Heart left ventricle (tissue), 16 donors: ENCODE measurements at regions not wholly inside any gene's neighbourhood (a gene's known extent, or its start where the extent isn't known, plus 50 kb on each side); places are given as distances from the start of the nearest gene placed in this dataset.

Source experiments
- ATAC-seq, 4 donors: fragments of 200-7000 bp; cut with Tn5 transposase; one replicate each; pipeline ENCODE4 v1.9.1; 2020 to 2022; ENCODE audit warnings: moderate library complexity in 4 of 4, mild to moderate bottlenecking in 3 of 4, moderate number of reproducible peaks in 1 of 4
- DNase-seq, 5 donors: peaks; one replicate each; pipeline ENCODE4 v3.0.0-alpha.2; 2020
- H3K27ac ChIP-seq, 12 donors: fragments of 200-600 bp; sonication (generic) in 4 of 12; one replicate each; pipeline versions ENCODE4 v1.5.0 to v1.8.0; 2016 to 2022; ENCODE audit warnings: mild to moderate bottlenecking in 2 of 12
- H3K27me3 ChIP-seq, 9 donors: fragments of 200-600 bp; sonication (generic) in 2 of 9; one replicate each; pipeline versions ENCODE4 v1.5.1 to v1.8.0; 2016 to 2022; ENCODE audit warnings: mild to moderate bottlenecking in 3 of 9
- H3K36me3 ChIP-seq, 9 donors: fragments of 200-600 bp; sonication (generic) in 2 of 9; one replicate each; pipeline versions ENCODE4 v1.5.0 to v1.8.0; 2018 to 2022; ENCODE audit warnings: mild to moderate bottlenecking in 2 of 9
- H3K4me1 ChIP-seq, 12 donors: fragments of 200-600 bp; sonication (generic) in 4 of 12; one replicate each; pipeline versions ENCODE4 v1.5.0 to v1.8.0; 2016 to 2022; ENCODE audit warnings: mild to moderate bottlenecking in 3 of 12
- H3K4me3 ChIP-seq, 12 donors: fragments of 200-600 bp; sonication (generic) in 4 of 12; one replicate each; pipeline versions ENCODE4 v1.5.0 to v1.8.0; 2017 to 2022; ENCODE audit warnings: mild to moderate bottlenecking in 9 of 12, moderate library complexity in 4 of 12
- H3K9me3 ChIP-seq, 12 donors: fragments of 200-600 bp; sonication (generic) in 4 of 12; one replicate each; pipeline versions ENCODE4 v1.5.0 to v1.8.0; 2016 to 2022; ENCODE audit warnings: mild to moderate bottlenecking in 1 of 12
- CTCF ChIP-seq, 12 donors: fragments of 200-600 bp; sonication (generic) in 4 of 12; IDR thresholded peaks; one replicate each; pipeline versions ENCODE4 v1.5.0 to v1.8.0; 2018 to 2022; ENCODE audit warnings: antibody characterized with exemption in 12 of 12, mild to moderate bottlenecking in 5 of 12
- POLR2A ChIP-seq, 2 donors: fragments of 450-650 bp; IDR thresholded peaks; one replicate each; pipeline ENCODE4 v1.6.1; 2017; ENCODE audit warnings: antibody characterized with exemption in 2 of 2, mild to moderate bottlenecking in 2 of 2, moderate library complexity in 2 of 2
- WGBS, 4 donors: extraction: QIAGEN DNeasy Blood & Tissue Kit in 2 of 4; methylation state at CpG; one replicate each; pipeline versions ENCODE4 v1.1.5 to v1.1.7; 2013 to 2018; 5-methylcytosine and 5-hydroxymethylcytosine counted together
- intact Hi-C, 10 donors: fragments of 100-400 bp; cut with DNase I; formaldehyde crosslinking; loops; one replicate each; pipeline versions ENCODE4 v1.11.1 to v1.14.2; 2022
- donor health status: ischemic (EF 13 %, LVEDD 7.1; RV severe dilation, severe dysfunction).
- donor health status: healthy with polysubstance abuse.
- donor health status: DM: no; HTN: yes; CAD: no.
- donor health status: DM: no; HTN: no; CAD: no.
- donor health status: ischemic (EF 25% LVEDD 6.9; RV normal size, moderate dysfunction).
- donor health status: ischemic (EF 25% LVEDD 5.7; RV mildly dilated, moderate dysfunction).
- donor health status: healthy.
- donor health status: DM: yes; HTN: yes; CAD: no.
- donor health status: ischemic (EF 35%, LVEDD 5.7; RV mildly dilated, moderate dysfunction).
- donor health status: nonischemic (EF 11% LVEDD 7.7; RV severe dilation, severe dysfunction).
- donor health status: DM: yes; HTN: yes; CAD: no.
- donor health status: PGD.
- donor health status: ischemic (EF 29% LVEDD 5.4; RV normal size, mild dysfunction).
- donor health status: nonischemic (EF 23%, LVEDD 6.1; RV moderate dilation, normal function).

DNA sequence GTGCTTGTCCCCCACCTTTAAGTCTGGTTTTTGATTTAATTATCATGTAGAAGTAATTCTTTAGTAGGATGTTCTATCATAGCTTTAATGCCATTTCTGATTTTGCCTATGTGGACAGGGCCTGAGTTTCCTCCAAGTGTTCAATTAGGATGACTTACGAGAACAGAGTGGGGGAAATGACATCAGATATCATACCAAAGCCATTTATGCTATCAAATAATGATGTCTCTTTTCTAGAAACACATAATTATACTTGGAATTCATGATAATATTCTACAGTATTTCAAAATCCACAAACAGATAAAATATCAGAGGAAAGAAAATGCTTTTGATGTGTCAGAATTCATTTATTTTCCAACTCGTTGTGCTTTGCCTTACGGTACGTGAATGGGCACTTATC lies 165.9 kb upstream of the SPRED2 start:
- H3K9me3 ChIP-seq, result peaks cover 0 to 16% (median 0%) of the 10 kb centered on the region in 12 donors
- no peaks in the 10 kb centered on the region for H3K27me3 ChIP-seq
- H3K27ac ChIP-seq, result no peak overlapping the region
- intact Hi-C loops, result no loop called here
- 84 to 88% (median 85%) methylated on average over 4 of the region's 4 CpGs for WGBS, 4 donors
- H3K4me3 ChIP-seq, result no peak overlapping the region
- TF ChIP-seq POLR2A (IDR thresholded peaks at IDR 0.05) (no peak), CTCF (IDR thresholded peaks at IDR 0.05) (no peak)
- H3K4me1 ChIP-seq, result peaks cover 0 to 8% (median 0%) of the 10 kb centered on the region in 12 donors
- ATAC-seq (no peak), DNase-seq (no peak)
- no peaks in the 10 kb centered on the region for H3K36me3 ChIP-seq

DNA sequence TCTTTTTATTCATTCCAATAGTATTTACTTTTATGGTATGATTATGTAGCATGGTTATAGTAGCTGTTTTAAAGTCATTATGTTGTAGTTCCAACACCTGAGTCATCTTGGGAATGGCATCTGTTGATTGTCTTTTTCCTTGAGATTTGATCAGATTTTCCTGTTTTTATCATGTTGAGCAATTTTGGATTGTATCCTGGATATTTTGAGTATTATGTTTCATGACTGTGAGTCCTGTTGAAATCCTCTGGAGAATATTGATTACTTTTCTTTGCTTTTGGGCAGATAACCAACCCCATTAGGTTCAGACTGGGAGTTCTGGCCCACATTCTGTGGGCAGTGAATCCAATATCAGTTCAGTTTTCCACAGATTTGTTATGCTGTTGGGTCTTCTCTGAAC lies 163.2 kb upstream of the SPRED2 start:
- intact Hi-C loops, result no loop called here
- ATAC-seq (no peak), DNase-seq (no peak)
- peaks cover 0 to 21% (median 0%) of the 10 kb centered on the region in 12 donors for H3K9me3 ChIP-seq
- no peak for TF ChIP-seq POLR2A (IDR thresholded peaks at IDR 0.05)
- TF ChIP-seq CTCF (IDR thresholded peaks at IDR 0.05), result no peak
- H3K36me3 ChIP-seq, result no peaks in the 10 kb centered on the region
- no peaks in the 10 kb centered on the region for H3K27me3 ChIP-seq
- no peaks in the 10 kb centered on the region for H3K4me1 ChIP-seq
- H3K27ac ChIP-seq, result no peak overlapping the region
- no peak overlapping the region for H3K4me3 ChIP-seq

DNA sequence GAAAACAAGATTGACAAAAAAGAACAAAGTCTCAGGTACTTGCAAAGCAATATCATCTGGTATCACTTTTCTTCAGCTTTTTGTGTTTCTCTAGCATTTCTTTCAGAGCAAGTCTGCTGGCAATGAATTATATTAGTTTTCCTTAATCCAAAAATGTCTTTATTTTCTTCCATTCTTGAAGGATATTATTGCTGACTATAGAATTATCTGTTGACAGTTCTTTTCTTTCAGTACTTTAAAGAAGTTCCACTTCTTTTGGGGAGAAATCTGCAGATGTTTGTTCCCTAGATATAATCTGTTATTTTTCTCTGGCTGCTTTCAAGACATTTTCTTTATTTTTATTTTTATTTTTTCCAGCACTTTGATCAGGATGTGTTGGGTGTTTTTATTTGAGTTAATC lies 161.8 kb upstream of the SPRED2 start:
- DNase-seq (no peak), ATAC-seq (no peak)
- TF ChIP-seq CTCF (IDR thresholded peaks at IDR 0.05), result no peak
- Histone ChIP-seq H3K4me3 (no peak overlapping the region), H3K27me3 (no peaks in the 10 kb centered on the region), H3K4me1 (no peaks in the 10 kb centered on the region), H3K36me3 (no peaks in the 10 kb centered on the region), H3K9me3 (peaks cover 0 to 21% (median 0%) of the 10 kb centered on the region in 12 donors), H3K27ac (no peak overlapping the region)
- intact Hi-C loops, result no loop called here

GRCh38 chr2:65589667-65590066 lies 157.3 kb upstream of the SPRED2 start:
- intact Hi-C loops, result no loop called here
- TF ChIP-seq CTCF (IDR thresholded peaks at IDR 0.05) (no peak), POLR2A (IDR thresholded peaks at IDR 0.05) (no peak)
- ATAC-seq (no peak), DNase-seq (no peak)
- Histone ChIP-seq H3K27me3 (no peaks in the 10 kb centered on the region), H3K4me1 (no peaks in the 10 kb centered on the region), H3K36me3 (no peaks in the 10 kb centered on the region), H3K27ac (no peak overlapping the region), H3K4me3 (no peak overlapping the region), H3K9me3 (peaks cover 0 to 18% (median 0%) of the 10 kb centered on the region in 12 donors)
- WGBS, 4 donors, result 88 to 96% (median 93%) methylated on average over 2 of the region's 2 CpGs
